B cell (primary cell): ENCODE measurements at regions not wholly inside any gene's neighbourhood (a gene's known extent, or its start where the extent isn't known, plus 50 kb on each side); places are given as distances from the start of the nearest gene placed in this dataset.

Experiments used
- ATAC-seq: fragments of 200-7000 bp; cut with Tn5 transposase; one replicate; pipeline ENCODE4 v1.10.0; 2021; ENCODE audit warnings: low read depth, mild to moderate bottlenecking, moderate number of reproducible peaks, moderate library complexity
- CTCF ChIA-PET: fragments of 350-600 bp; sonication (Branson Sonifier 250); formaldehyde crosslinking; loops from one replicate; lab custom pipeline; 2021; ENCODE audit warnings: antibody characterized with exemption, inconsistent platforms; lab: Charles Lee
- POLR2A ChIA-PET: fragments of 350-600 bp; sonication (Branson Sonifier 250); formaldehyde crosslinking; loops from one replicate; lab custom pipeline; 2021; ENCODE audit warnings: antibody characterized with exemption; lab: Charles Lee
- DNase-seq: peaks from one replicate; pipeline ENCODE4 v3.0.0; 2013
- H2AFZ ChIP-seq: 2 replicates; pipeline ENCODE4 v1.6.1; 2012; ENCODE audit warnings: mild to moderate bottlenecking, low read depth, low read length; ENCODE audit not compliant: insufficient read depth, poor library complexity, severe bottlenecking
- H3K27ac ChIP-seq, 2 donors: 1 replicate in 1 of 2; 2 replicates in 1 of 2; pipeline ENCODE4 v1.5.1; 2012 to 2013; ENCODE audit warnings: low read length in 2 of 2, mild to moderate bottlenecking in 2 of 2, moderate library complexity in 1 of 2
- H3K27me3 ChIP-seq, 4 experiments: fragments of 200-600 bp in 1 of 4; sonication (generic) in 1 of 4; replicated peaks in 1 of 4; 1 replicate in 2 of 4; 2 replicates in 2 of 4; pipeline versions ENCODE4 v1.6.1 to v1.7.0; 2013 to 2016; ENCODE audit warnings: low read length in 3 of 4, mild to moderate bottlenecking in 2 of 4, mixed read lengths in 1 of 4, moderate library complexity in 1 of 4; ENCODE audit not compliant: insufficient read depth in 4 of 4, control insufficient read depth in 3 of 4; ENCODE audit errors: control extremely low read depth in 1 of 4
- H3K36me3 ChIP-seq, 2 experiments: replicated peaks in 1 of 2; 1 replicate in 1 of 2; 2 replicates in 1 of 2; pipeline versions ENCODE4 v1.6.1 to v1.7.1; 2013; ENCODE audit warnings: low read length in 1 of 2; ENCODE audit not compliant: insufficient read depth in 2 of 2, control insufficient read depth in 1 of 2; ENCODE audit errors: control extremely low read depth in 1 of 2, extremely low read depth in 1 of 2
- H3K4me1 ChIP-seq, 2 donors: fragments of 200-600 bp in 1 of 2; sonication (generic) in 1 of 2; 1 replicate in 1 of 2; 2 replicates in 1 of 2; pipeline versions ENCODE4 v1.5.1 to v1.6.1; 2013 to 2017; ENCODE audit warnings: low read length in 2 of 2; ENCODE audit not compliant: control insufficient read depth in 2 of 2, insufficient read depth in 2 of 2
- H3K4me2 ChIP-seq: replicated peaks from 2 replicates; pipeline ENCODE3; 2012; ENCODE audit warnings: mild to moderate bottlenecking, low read depth, low read length; ENCODE audit not compliant: poor library complexity, severe bottlenecking
- H3K4me3 ChIP-seq, 5 experiments: fragments of 200-600 bp in 1 of 5; sonication (generic) in 1 of 5; 1 replicate in 3 of 5; 2 replicates in 2 of 5; pipeline versions ENCODE4 v1.5.1 to v1.7.0; 2011 to 2016; ENCODE audit warnings: low read length in 4 of 5, mild to moderate bottlenecking in 4 of 5, low read depth in 2 of 5, control low read depth in 1 of 5, moderate library complexity in 1 of 5; ENCODE audit not compliant: insufficient read depth in 1 of 5; ENCODE audit errors: control extremely low read depth in 1 of 5, extremely low read depth in 1 of 5
- H3K79me2 ChIP-seq: fragments of 200-600 bp; sonication (generic); one replicate; pipeline ENCODE4 v1.6.0; 2016; ENCODE audit warnings: low read length; ENCODE audit not compliant: control insufficient read depth, insufficient read depth
- H3K9ac ChIP-seq: fragments of 200-600 bp; sonication (generic); 2 replicates; pipeline ENCODE4 v1.6.1; 2017; ENCODE audit warnings: mild to moderate bottlenecking, low read length, moderate library complexity
- H3K9me3 ChIP-seq, 3 donors: one replicate each; pipeline versions ENCODE4 v1.6.1 to v1.7.1; 2013; ENCODE audit warnings: low read length in 2 of 3; ENCODE audit not compliant: control insufficient read depth in 2 of 3, insufficient read depth in 1 of 3; ENCODE audit errors: control extremely low read depth in 1 of 3
- H4K20me1 ChIP-seq: 2 replicates; pipeline ENCODE4 v1.6.0; 2012; ENCODE audit warnings: mild to moderate bottlenecking, low read length; ENCODE audit not compliant: insufficient read depth, control insufficient read depth, poor library complexity, severe bottlenecking
- H3K27ac Mint-ChIP-seq: one replicate; pipeline ENCODE4 v1.8.0; 2021; ENCODE audit warnings: mixed read lengths
- H3K27me3 Mint-ChIP-seq: one replicate; pipeline ENCODE4 v1.8.0; 2021; ENCODE audit warnings: mixed read lengths
- H3K4me1 Mint-ChIP-seq: one replicate; pipeline ENCODE4 v1.8.0; 2021; ENCODE audit warnings: mixed read lengths
- H3K4me3 Mint-ChIP-seq: one replicate; pipeline ENCODE4 v1.8.0; 2021; ENCODE audit warnings: mixed read lengths
- H3K9me3 Mint-ChIP-seq: one replicate; pipeline ENCODE4 v1.8.0; 2022; ENCODE audit warnings: mixed read lengths; ENCODE audit not compliant: insufficient read depth
- CTCF ChIP-seq: fragments of 200-600 bp; IDR thresholded peaks from one replicate; pipeline ENCODE4 v1.8.0; 2022; ENCODE audit warnings: antibody characterized with exemption, mild to moderate bottlenecking
- EZH2 ChIP-seq: IDR thresholded peaks from 2 replicates; pipeline ENCODE4 v1.6.1; 2012; ENCODE audit warnings: borderline replicate concordance, low read depth, mild to moderate bottlenecking, moderate library complexity, low read length; ENCODE audit not compliant: insufficient read depth, poor library complexity, severe bottlenecking
- whole genome bisulfite sequencing: methylation state at CpG from one replicate; pipeline ENCODE4 v1.1.5; 2013; ENCODE audit warnings: missing lambda C conversion rate; ENCODE audit not compliant: insufficient coverage; 5-methylcytosine and 5-hydroxymethylcytosine counted together
- intact Hi-C: fragments of 100-400 bp; cut with micrococcal nuclease; formaldehyde crosslinking; loops from one replicate; pipeline ENCODE4 v1.10.0; 2022

- no peak overlapping the region for H3K4me2 ChIP-seq
- intact Hi-C loops = no loop called here
- no peak overlapping the region for H3K4me3 ChIP-seq
- ChIA-PET CTCF (no interaction called here), POLR2A (no interaction called here)
- no CpG with 5 or more reads among the region's 2 CpGs for WGBS
- Mint-ChIP-seq H3K27ac (no peak overlapping the region), H3K9me3 (no peaks in the 10 kb centered on the region), H3K4me3 (no peak overlapping the region), H3K27me3 (no peaks in the 10 kb centered on the region), H3K4me1 (peaks cover 2% of the 10 kb centered on the region)
- H4K20me1 ChIP-seq = no peaks in the 10 kb centered on the region
- no peaks in the 10 kb centered on the region for H3K79me2 ChIP-seq
- no peaks in the 10 kb centered on the region for H3K4me1 ChIP-seq
- H3K9ac ChIP-seq = no peak overlapping the region
- no peak for ATAC-seq
- no peaks in the 10 kb centered on the region for H3K36me3 ChIP-seq
- H3K9me3 ChIP-seq = no peaks in the 10 kb centered on the region
- no peak for DNase-seq
- no peak overlapping the region for H2AFZ ChIP-seq
- TF ChIP-seq EZH2 (no peak), CTCF (no peak)
- H3K27ac ChIP-seq = no peak overlapping the region
- H3K27me3 ChIP-seq = no peaks in the 10 kb centered on the region
Measured at GRCh38 chr11:104783241-104783640, 115.0 kb downstream of the CASP12 start.

- H3K27ac Mint-ChIP-seq = no peak overlapping the region
- CTCF ChIA-PET = no interaction called here
Measured at GRCh38 chr11:104782377-104782754, 115.9 kb downstream of the CASP12 start.

More at GRCh38 chr11:104782377-104782754, 115.9 kb downstream of the CASP12 start:
- no peaks in the 10 kb centered on the region for H3K9me3 Mint-ChIP-seq
- H3K4me2 ChIP-seq = no peak overlapping the region
- TF ChIP-seq CTCF (no peak), EZH2 (no peak)
- H3K27me3 Mint-ChIP-seq = no peaks in the 10 kb centered on the region
- H3K9ac ChIP-seq = no peak overlapping the region
- POLR2A ChIA-PET = no interaction called here
- H3K4me1 Mint-ChIP-seq = peaks cover 2% of the 10 kb centered on the region
- no peak for DNase-seq
- H3K9me3 ChIP-seq = no peaks in the 10 kb centered on the region
- no peaks in the 10 kb centered on the region for H3K36me3 ChIP-seq
- no peak overlapping the region for H3K4me3 ChIP-seq
- no peak overlapping the region for H3K4me3 Mint-ChIP-seq
- intact Hi-C loops = no loop called here
- H3K27me3 ChIP-seq = no peaks in the 10 kb centered on the region
- H2AFZ ChIP-seq = no peak overlapping the region
- ATAC-seq = no peak
- H3K79me2 ChIP-seq = no peaks in the 10 kb centered on the region
- no peaks in the 10 kb centered on the region for H4K20me1 ChIP-seq
- H3K27ac ChIP-seq = no peak overlapping the region
- WGBS = 100% methylated on average over 1 of the region's 1 CpG
- no peaks in the 10 kb centered on the region for H3K4me1 ChIP-seq
